ENCODE measurements at regions not wholly inside any gene's neighbourhood (a gene's known extent, or its start where the extent isn't known, plus 50 kb on each side); places are given as distances from the start of the nearest gene placed in this dataset.

- no peaks in the 10 kb centered on the region for H3K9me3 ChIP-seq (ENCODE audit: low read length)
Observed at GRCh38 chr14:87158283-87158682, 834.7 kb downstream of the GALC start.

GRCh38 chr14:87156878-87157277 is 836.1 kb downstream of the GALC start:
- H3K4me2 ChIP-seq (ENCODE audit: low read depth, low read length) = no peak overlapping the region
- in situ Hi-C loops (cut with HindIII; ENCODE audit: extremely low pct_ligation_motif_present, low pct_unique_long_range_greater_than_20kb) (no loop called here), intact Hi-C loops (cut with micrococcal nuclease; ENCODE audit: unreplicated experiment) (no loop called here)
- no peak overlapping the region for H3K9ac ChIP-seq (ENCODE audit: insufficient read depth, low read depth, low read length)
- H3K27ac ChIP-seq (ENCODE audit: extremely low read length, insufficient read depth, low read length) = no peak overlapping the region
- FAIRE-seq = no peak
- no TSS peak for BruUV-seq (replicated peaks)
- H3K27me3 ChIP-seq (ENCODE audit: control insufficient read depth in 1 of 2, insufficient read depth in 2 of 2, low read length in 2 of 2) = no peaks in the 10 kb centered on the region; a peak in 1 of 5 replicates
- H2AFZ ChIP-seq (ENCODE audit: low read length) = no peak overlapping the region
- no peak overlapping the region for H3K4me3 ChIP-seq (replicated peaks in 1 of 3; ENCODE audit: insufficient read depth in 1 of 3, low read depth in 2 of 3, low read length in 3 of 3)
- no peaks in the 10 kb centered on the region for H4K20me1 ChIP-seq (ENCODE audit: insufficient read depth, low read length)
- POLR2A ChIA-PET = no interaction called here
- no peaks in the 10 kb centered on the region for H3K36me3 ChIP-seq (replicated peaks in 1 of 2; ENCODE audit: control insufficient read depth in 1 of 2, insufficient read depth in 2 of 2, low read length in 2 of 2)
- H3K9me3 ChIP-seq (ENCODE audit: low read length) = no peaks in the 10 kb centered on the region
- no peak for ATAC-seq
- no peaks in the 10 kb centered on the region for H3K79me2 ChIP-seq (ENCODE audit: insufficient read depth, low read length)
- no peak for DNase-seq (ENCODE audit: low spot score)
- CTCF ChIA-PET (ENCODE audit: low intra/inter-chr PET ratio, low total read pairs) = no interaction called here
- H3K4me1 ChIP-seq (ENCODE audit: insufficient read depth, low read length) = no peaks in the 10 kb centered on the region
- no peak for TF ChIP-seq NPAS2 (CRISPR knock-in tag; IDR thresholded peaks at IDR 0.05; ENCODE audit: borderline replicate concordance)
- TF ChIP-seq THAP11 (CRISPR knock-in tag; IDR thresholded peaks at IDR 0.05) = no peak
- TF ChIP-seq GATAD2A (CRISPR knock-in tag; IDR thresholded peaks at IDR 0.05) = no peak
- no peak for TF ChIP-seq ZNF207 (IDR thresholded peaks at IDR 0.05; ENCODE audit: borderline replicate concordance)
- TF ChIP-seq ZNF326 (CRISPR knock-in tag; IDR thresholded peaks at IDR 0.05; ENCODE audit: borderline replicate concordance) = no peak
- no peak for TF ChIP-seq POLR2A (IDR thresholded peaks at IDR 0.05; ENCODE audit: insufficient read depth in 1 of 2, low read depth in 2 of 2, low read length in 2 of 2)
- no peak for TF ChIP-seq REPIN1 (CRISPR knock-in tag; IDR thresholded peaks at IDR 0.05; ENCODE audit: borderline replicate concordance, low read depth)
- no peak for TF ChIP-seq ZNF513 (CRISPR knock-in tag; conservative IDR thresholded peaks at IDR 0.05)
- no peak for TF ChIP-seq TCF7L2 (IDR thresholded peaks at IDR 0.05; ENCODE audit: low read depth, low read length)
- no peak for TF ChIP-seq ZNF878 (CRISPR knock-in tag; IDR thresholded peaks at IDR 0.05)
- no peak for TF ChIP-seq DNMT3B (CRISPR knock-in tag; conservative IDR thresholded peaks at IDR 0.05)
- TF ChIP-seq POLR2AphosphoS2 (IDR thresholded peaks at IDR 0.05; ENCODE audit: low read depth, low read length) = no peak
- no peak for TF ChIP-seq ZBTB20 (CRISPR knock-in tag; IDR thresholded peaks at IDR 0.05; ENCODE audit: borderline replicate concordance, low read depth)
- no peak for TF ChIP-seq ERF (CRISPR knock-in tag; IDR thresholded peaks at IDR 0.05)
- TF ChIP-seq PREB (CRISPR knock-in tag; IDR thresholded peaks at IDR 0.05) = no peak
- TF ChIP-seq RARA (CRISPR knock-in tag; IDR thresholded peaks at IDR 0.05) = no peak

More at GRCh38 chr14:87158283-87158682, 834.7 kb downstream of the GALC start:
- ATAC-seq (no peak), FAIRE-seq (no peak), DNase-seq (ENCODE audit: low spot score) (no peak)
- Histone ChIP-seq H2AFZ (ENCODE audit: low read length) (no peak overlapping the region), H3K27ac (ENCODE audit: extremely low read length, insufficient read depth, low read length) (no peak overlapping the region), H3K9ac (ENCODE audit: insufficient read depth, low read depth, low read length) (no peak overlapping the region), H4K20me1 (ENCODE audit: insufficient read depth, low read length) (no peaks in the 10 kb centered on the region), H3K4me1 (ENCODE audit: insufficient read depth, low read length) (no peaks in the 10 kb centered on the region), H3K4me3 (replicated peaks in 1 of 3; ENCODE audit: insufficient read depth in 1 of 3, low read depth in 2 of 3, low read length in 3 of 3) (no peak overlapping the region), H3K4me2 (ENCODE audit: low read depth, low read length) (no peak overlapping the region), H3K79me2 (ENCODE audit: insufficient read depth, low read length) (no peaks in the 10 kb centered on the region), H3K36me3 (replicated peaks in 1 of 2; ENCODE audit: control insufficient read depth in 1 of 2, insufficient read depth in 2 of 2, low read length in 2 of 2) (no peaks in the 10 kb centered on the region), H3K27me3 (ENCODE audit: control insufficient read depth in 1 of 2, insufficient read depth in 2 of 2, low read length in 2 of 2) (no peaks in the 10 kb centered on the region; a peak in 1 of 5 replicates)
- 53% methylated on average over 5 of the region's 5 CpGs for WGBS (ENCODE audit: low lambda C conversion rate)
- intact Hi-C loops (cut with micrococcal nuclease; ENCODE audit: unreplicated experiment) = no loop called here
- TF ChIP-seq MLX (CRISPR knock-in tag; IDR thresholded peaks at IDR 0.05) (no peak), SMAD1 (CRISPR knock-in tag; IDR thresholded peaks at IDR 0.05; ENCODE audit: borderline replicate concordance, low read depth) (no peak), ZC3H13 (CRISPR knock-in tag; IDR thresholded peaks at IDR 0.05) (no peak), FOXA3 (CRISPR knock-in tag; IDR thresholded peaks at IDR 0.05) (no peak), ZNF451 (CRISPR knock-in tag; IDR thresholded peaks at IDR 0.05) (no peak)
- no TSS peak for BruUV-seq (replicated peaks)
- POLR2A ChIA-PET = no interaction called here
- CTCF ChIA-PET (ENCODE audit: low intra/inter-chr PET ratio, low total read pairs) = no interaction called here
- in situ Hi-C loops (cut with HindIII; ENCODE audit: extremely low pct_ligation_motif_present, low pct_unique_long_range_greater_than_20kb) = no loop called here
